CD4-positive, alpha-beta T cell (primary cell): ENCODE measurements at regions not wholly inside any gene's neighbourhood (a gene's known extent, or its start where the extent isn't known, plus 50 kb on each side); places are given as distances from the start of the nearest gene placed in this dataset.

ENCODE experiments used
- ATAC-seq: fragments of 200-7000 bp; cut with Tn5 transposase; one replicate; pipeline ENCODE4 v1.10.0; 2022; ENCODE audit warnings: mild to moderate bottlenecking; ENCODE audit not compliant: poor library complexity
- CTCF ChIA-PET: fragments of 350-600 bp; sonication (Branson Sonifier 250); formaldehyde crosslinking; loops from one replicate; lab custom pipeline; 2021; ENCODE audit warnings: antibody characterized with exemption, inconsistent platforms; lab: Charles Lee
- POLR2A ChIA-PET: fragments of 350-600 bp; sonication (Branson Sonifier 250); formaldehyde crosslinking; loops from one replicate; lab custom pipeline; 2021; ENCODE audit warnings: antibody characterized with exemption, inconsistent platforms; lab: Charles Lee
- DNase-seq, 14 experiments: peaks; one replicate each; pipeline ENCODE4 v3.0.0-alpha.2; 2013 to 2020; ENCODE audit warnings: mixed read lengths in 2 of 14
- H3K27ac ChIP-seq, 2 donors: one replicate each; pipeline versions ENCODE4 v1.5.1 to v1.7.0; 2013; ENCODE audit warnings: low read length in 2 of 2, low read depth in 1 of 2, mild to moderate bottlenecking in 1 of 2
- H3K27me3 ChIP-seq, 2 experiments: 1 replicate in 1 of 2; 2 replicates in 1 of 2; pipeline versions ENCODE4 v1.6.1 to v1.7.0; 2013; ENCODE audit warnings: low read length in 2 of 2, control low read depth in 1 of 2, mild to moderate bottlenecking in 1 of 2, moderate library complexity in 1 of 2; ENCODE audit not compliant: insufficient read depth in 2 of 2, control insufficient read depth in 1 of 2
- H3K36me3 ChIP-seq: one replicate; pipeline ENCODE4 v1.6.1; 2013; ENCODE audit warnings: low read length, control low read depth; ENCODE audit not compliant: insufficient read depth
- H3K4me1 ChIP-seq: one replicate; pipeline ENCODE4 v1.6.1; 2013; ENCODE audit warnings: low read length, control low read depth; ENCODE audit not compliant: insufficient read depth
- H3K4me3 ChIP-seq: one replicate; pipeline ENCODE4 v1.5.1; 2013; ENCODE audit warnings: mild to moderate bottlenecking, low read length, moderate library complexity
- H3K9me3 ChIP-seq, 2 experiments: 1 replicate in 1 of 2; 2 replicates in 1 of 2; pipeline versions ENCODE4 v1.6.1 to v1.7.0; 2013; ENCODE audit warnings: low read length in 2 of 2, mild to moderate bottlenecking in 2 of 2, control low read depth in 1 of 2, moderate library complexity in 1 of 2; ENCODE audit not compliant: control insufficient read depth in 1 of 2, insufficient read depth in 1 of 2
- H3K27ac Mint-ChIP-seq: one replicate; pipeline ENCODE4 v1.8.0; 2020; ENCODE audit warnings: mixed read lengths
- H3K27me3 Mint-ChIP-seq: one replicate; pipeline ENCODE4 v1.8.0; 2021; ENCODE audit warnings: mixed read lengths
- H3K36me3 Mint-ChIP-seq: one replicate; pipeline ENCODE4 v1.8.0; 2021; ENCODE audit warnings: low read depth, mixed read lengths
- H3K4me1 Mint-ChIP-seq: one replicate; pipeline ENCODE4 v1.8.0; 2021; ENCODE audit warnings: low read depth, mixed read lengths
- H3K4me3 Mint-ChIP-seq: one replicate; pipeline ENCODE4 v1.8.0; 2020; ENCODE audit warnings: mild to moderate bottlenecking, mixed read lengths
- H3K9me3 Mint-ChIP-seq: one replicate; pipeline ENCODE4 v1.8.0; 2020; ENCODE audit warnings: mixed read lengths
- CTCF ChIP-seq: fragments of 200-600 bp; IDR thresholded peaks from one replicate; pipeline ENCODE4 v1.8.0; 2022; ENCODE audit warnings: antibody characterized with exemption, mild to moderate bottlenecking
- intact Hi-C, 2 experiments: fragments of 100-400 bp; cut with DNase I in 1 of 2; cut with micrococcal nuclease in 1 of 2; formaldehyde crosslinking; loops; one replicate each; pipeline versions ENCODE4 v1.15.1 to v1.9.0; 2023 to 2025; cut with DNase I, micrococcal nuclease

- Histone ChIP-seq H3K27ac (no peak overlapping the region), H3K27me3 (no peaks in the 10 kb centered on the region), H3K4me1 (no peaks in the 10 kb centered on the region), H3K9me3 (peaks cover 0 to 4% of the 10 kb centered on the region in 2 experiments), H3K36me3 (no peaks in the 10 kb centered on the region), H3K4me3 (no peak overlapping the region)
- H3K27me3 Mint-ChIP-seq: no peaks in the 10 kb centered on the region
- no peak overlapping the region for H3K4me3 Mint-ChIP-seq
- H3K9me3 Mint-ChIP-seq: no peaks in the 10 kb centered on the region
- ATAC-seq (no peak), DNase-seq (no peak)
- CTCF ChIA-PET: no interaction called here
- intact Hi-C loops: no loop called here
- H3K36me3 Mint-ChIP-seq: no peaks in the 10 kb centered on the region
- no peaks in the 10 kb centered on the region for H3K4me1 Mint-ChIP-seq
- POLR2A ChIA-PET: no interaction called here
- no peak overlapping the region for H3K27ac Mint-ChIP-seq
- no peak for TF ChIP-seq CTCF
These were observed 799.6 kb downstream of the GALR1 start for GRCh38 chr18:78049281-78049680.

- DNase-seq (no peak), ATAC-seq (no peak)
- peaks cover 0 to 14% of the 10 kb centered on the region in 2 experiments for H3K9me3 ChIP-seq
- no peak overlapping the region for H3K27ac ChIP-seq
- H3K4me1 ChIP-seq: no peaks in the 10 kb centered on the region
- H3K4me3 ChIP-seq: no peak overlapping the region
- POLR2A ChIA-PET: no interaction called here
- H3K36me3 Mint-ChIP-seq: no peaks in the 10 kb centered on the region
- no peak for TF ChIP-seq CTCF
- H3K27me3 ChIP-seq: no peaks in the 10 kb centered on the region
- H3K4me3 Mint-ChIP-seq: no peak overlapping the region
- intact Hi-C loops: no loop called here
- H3K9me3 Mint-ChIP-seq: no peaks in the 10 kb centered on the region
- H3K4me1 Mint-ChIP-seq: no peaks in the 10 kb centered on the region
- no peaks in the 10 kb centered on the region for H3K27me3 Mint-ChIP-seq
- CTCF ChIA-PET: no interaction called here
- no peaks in the 10 kb centered on the region for H3K36me3 ChIP-seq
- no peak overlapping the region for H3K27ac Mint-ChIP-seq
These were observed 805.2 kb downstream of the GALR1 start for GRCh38 chr18:78054801-78055200.

GRCh38 chr18:78056011-78056410 lies 806.4 kb downstream of the GALR1 start:
- no peak overlapping the region for H3K27ac ChIP-seq
- Mint-ChIP-seq H3K27me3 (peaks cover 5% of the 10 kb centered on the region), H3K4me1 (no peaks in the 10 kb centered on the region), H3K36me3 (no peaks in the 10 kb centered on the region), H3K9me3 (no peaks in the 10 kb centered on the region), H3K27ac (no peak overlapping the region), H3K4me3 (no peak overlapping the region)
- H3K9me3 ChIP-seq: peaks cover 0 to 14% of the 10 kb centered on the region in 2 experiments
- no peaks in the 10 kb centered on the region for H3K4me1 ChIP-seq
- no peak for TF ChIP-seq CTCF
- ATAC-seq (no peak), DNase-seq (no peak)
- POLR2A ChIA-PET: no interaction called here
- H3K4me3 ChIP-seq: no peak overlapping the region
- H3K36me3 ChIP-seq: no peaks in the 10 kb centered on the region
- CTCF ChIA-PET: no interaction called here
- H3K27me3 ChIP-seq: no peaks in the 10 kb centered on the region
- intact Hi-C loops: no loop called here
